ENCODE measurements at regions not wholly inside any gene's neighbourhood (a gene's known extent, or its start where the extent isn't known, plus 50 kb on each side); places are given as distances from the start of the nearest gene placed in this dataset.

DNA sequence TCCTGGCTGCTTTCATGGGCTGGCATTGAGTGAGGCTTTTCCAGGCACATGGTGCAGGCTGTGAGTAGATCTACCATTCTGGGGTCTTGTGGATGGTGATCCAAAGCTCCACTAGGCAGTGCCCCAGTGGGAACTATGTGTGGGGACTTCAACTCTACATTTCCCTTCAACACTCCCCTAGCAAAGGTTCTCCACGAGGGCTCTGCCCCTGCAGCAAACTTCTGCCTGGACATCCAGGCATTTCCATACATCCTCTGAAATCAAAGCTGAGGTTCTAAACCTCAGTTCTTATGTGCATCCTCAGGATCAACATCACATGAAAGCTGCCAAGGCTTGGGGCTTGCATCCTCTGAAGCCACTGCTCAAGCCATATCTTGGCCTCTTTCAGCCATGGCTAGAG lies 282.9 kb upstream of the ZPLD1 start:
- no peak for TF ChIP-seq TARDBP (IDR thresholded peaks at IDR 0.05)
- TF ChIP-seq, protein P1, sequence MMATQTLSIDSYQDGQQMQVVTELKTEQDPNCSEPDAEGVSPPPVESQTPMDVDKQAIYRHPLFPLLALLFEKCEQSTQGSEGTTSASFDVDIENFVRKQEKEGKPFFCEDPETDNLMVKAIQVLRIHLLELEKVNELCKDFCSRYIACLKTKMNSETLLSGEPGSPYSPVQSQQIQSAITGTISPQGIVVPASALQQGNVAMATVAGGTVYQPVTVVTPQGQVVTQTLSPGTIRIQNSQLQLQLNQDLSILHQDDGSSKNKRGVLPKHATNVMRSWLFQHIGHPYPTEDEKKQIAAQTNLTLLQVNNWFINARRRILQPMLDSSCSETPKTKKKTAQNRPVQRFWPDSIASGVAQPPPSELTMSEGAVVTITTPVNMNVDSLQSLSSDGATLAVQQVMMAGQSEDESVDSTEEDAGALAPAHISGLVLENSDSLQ (IDR thresholded peaks at IDR 0.05), result no peak
- TF ChIP-seq FOXM1 (IDR thresholded peaks at IDR 0.05; ENCODE audit: borderline replicate concordance), result no peak
- no peak for TF ChIP-seq CTBP1 (IDR thresholded peaks at IDR 0.05; ENCODE audit: borderline replicate concordance)
- TF ChIP-seq ZNF384 (IDR thresholded peaks at IDR 0.05), result no peak
- no peak for TF ChIP-seq ELF4 (IDR thresholded peaks at IDR 0.05)
- no peak for TF ChIP-seq FOXA1 (IDR thresholded peaks at IDR 0.05)
- TF ChIP-seq NFRKB (IDR thresholded peaks at IDR 0.05), result no peak
- TF ChIP-seq SUZ12 (IDR thresholded peaks at IDR 0.05), result no peak
- TF ChIP-seq ARNT (IDR thresholded peaks at IDR 0.05), result no peak
- TF ChIP-seq BHLHE40 (IDR thresholded peaks at IDR 0.05; ENCODE audit: borderline replicate concordance), result no peak
- no peak for TF ChIP-seq FOXK2 (IDR thresholded peaks at IDR 0.05)
- no peak for TF ChIP-seq SP1 (IDR thresholded peaks at IDR 0.05)

All from HEK293T (cell line).